Skeletal muscle satellite cell (primary cell): ENCODE measurements at regions not wholly inside any gene's neighbourhood (a gene's known extent, or its start where the extent isn't known, plus 50 kb on each side); places are given as distances from the start of the nearest gene placed in this dataset.
A peak's percentile ranks its signal among the peaks of the same experiment; 100 is the strongest.

Source experiments
- H3K27me3 ChIP-seq: 2 replicates; pipeline ENCODE4 v1.7.0; 2013; ENCODE audit warnings: low read length; ENCODE audit not compliant: control insufficient read depth, insufficient read depth
- H3K36me3 ChIP-seq: 2 replicates; pipeline ENCODE4 v1.7.0; 2013; ENCODE audit warnings: mild to moderate bottlenecking, control low read depth, low read length; ENCODE audit not compliant: insufficient read depth
- H3K4me1 ChIP-seq: 2 replicates; pipeline ENCODE4 v1.7.0; 2013; ENCODE audit warnings: low read length; ENCODE audit not compliant: control insufficient read depth, insufficient read depth
- H3K4me2 ChIP-seq: 2 replicates; pipeline ENCODE4 v1.7.0; 2013; ENCODE audit warnings: mild to moderate bottlenecking, low read length
- H3K4me3 ChIP-seq: 2 replicates; pipeline ENCODE4 v1.7.0; 2013; ENCODE audit warnings: low read length
- H3K9ac ChIP-seq: 2 replicates; pipeline ENCODE4 v1.7.0; 2013; ENCODE audit warnings: mild to moderate bottlenecking, low read depth, low read length, moderate library complexity
- H3K9me3 ChIP-seq: replicated peaks from 2 replicates; pipeline ENCODE4 v1.7.0; 2013; ENCODE audit warnings: mild to moderate bottlenecking, control low read depth, low read length

GRCh38 chr15:70530017-70530499 lies 233.3 kb downstream of the UACA start:
- Histone ChIP-seq H3K4me2 (no peak overlapping the region), H3K4me3 (no peak overlapping the region), H3K4me1 (peaks cover 20% of the 10 kb centered on the region), H3K9me3 (no peaks in the 10 kb centered on the region), H3K27me3 (peaks cover 57% of the 10 kb centered on the region), H3K9ac (no peak overlapping the region), H3K36me3 (no peaks in the 10 kb centered on the region)

GRCh38 chr15:70528816-70529215 lies 234.5 kb downstream of the UACA start:
- peaks cover 48% of the 10 kb centered on the region for H3K27me3 ChIP-seq
- no peak overlapping the region for H3K9ac ChIP-seq
- peaks cover 23% of the 10 kb centered on the region for H3K4me1 ChIP-seq
- no peak overlapping the region for H3K4me2 ChIP-seq
- no peaks in the 10 kb centered on the region for H3K36me3 ChIP-seq
- no peak overlapping the region for H3K4me3 ChIP-seq
- no peaks in the 10 kb centered on the region for H3K9me3 ChIP-seq

GRCh38 chr15:70528270-70528706 lies 235.1 kb downstream of the UACA start:
- H3K9me3 ChIP-seq: no peaks in the 10 kb centered on the region
- H3K9ac ChIP-seq: no peak overlapping the region
- no peaks in the 10 kb centered on the region for H3K36me3 ChIP-seq
- peaks cover 23% of the 10 kb centered on the region for H3K4me1 ChIP-seq
- no peak overlapping the region for H3K4me2 ChIP-seq
- no peak overlapping the region for H3K4me3 ChIP-seq
- H3K27me3 ChIP-seq: peaks cover 46% of the 10 kb centered on the region

GRCh38 chr15:70526974-70527325 lies 236.4 kb downstream of the UACA start:
- H3K27me3 ChIP-seq: peaks cover 38% of the 10 kb centered on the region
- peak overlapping the region; percentile 73 for H3K4me2 ChIP-seq
- no peaks in the 10 kb centered on the region for H3K36me3 ChIP-seq
- H3K4me1 ChIP-seq: peaks cover 23% of the 10 kb centered on the region
- H3K9ac ChIP-seq: no peak overlapping the region
- H3K9me3 ChIP-seq: no peaks in the 10 kb centered on the region
- peak overlapping the region; percentile 18 for H3K4me3 ChIP-seq

GRCh38 chr15:70526221-70526973 lies 237.0 kb downstream of the UACA start:
- Histone ChIP-seq H3K4me3 (peak overlapping the region; percentile 18), H3K27me3 (peaks cover 38% of the 10 kb centered on the region), H3K4me1 (peaks cover 23% of the 10 kb centered on the region), H3K36me3 (no peaks in the 10 kb centered on the region), H3K4me2 (peak overlapping the region; percentile 73), H3K9ac (no peak overlapping the region), H3K9me3 (no peaks in the 10 kb centered on the region)

GRCh38 chr15:70525551-70525950 lies 237.8 kb downstream of the UACA start:
- Histone ChIP-seq H3K36me3 (no peaks in the 10 kb centered on the region), H3K9me3 (no peaks in the 10 kb centered on the region), H3K27me3 (peaks cover 41% of the 10 kb centered on the region), H3K4me3 (no peak overlapping the region), H3K4me2 (no peak overlapping the region), H3K9ac (no peak overlapping the region), H3K4me1 (peaks cover 23% of the 10 kb centered on the region)

GRCh38 chr15:70524470-70524869 lies 238.9 kb downstream of the UACA start:
- Histone ChIP-seq H3K36me3 (no peaks in the 10 kb centered on the region), H3K9me3 (no peaks in the 10 kb centered on the region), H3K4me2 (no peak overlapping the region), H3K4me3 (no peak overlapping the region), H3K27me3 (peaks cover 41% of the 10 kb centered on the region), H3K4me1 (peaks cover 23% of the 10 kb centered on the region), H3K9ac (no peak overlapping the region)

- Histone ChIP-seq H3K4me2 (no peak overlapping the region), H3K4me3 (no peak overlapping the region), H3K9ac (no peak overlapping the region), H3K27me3 (peaks cover 44% of the 10 kb centered on the region), H3K4me1 (peaks cover 23% of the 10 kb centered on the region), H3K36me3 (no peaks in the 10 kb centered on the region), H3K9me3 (no peaks in the 10 kb centered on the region)
These were observed 239.7 kb downstream of the UACA start for GRCh38 chr15:70523616-70524015.

- no peak overlapping the region for H3K4me3 ChIP-seq
These were observed 240.2 kb downstream of the UACA start for GRCh38 chr15:70523192-70523591.

GRCh38 chr15:70522323-70522966 lies 240.9 kb downstream of the UACA start:
- Histone ChIP-seq H3K36me3 (no peaks in the 10 kb centered on the region), H3K4me2 (no peak overlapping the region), H3K4me3 (no peak overlapping the region), H3K9ac (no peak overlapping the region), H3K9me3 (no peaks in the 10 kb centered on the region), H3K4me1 (peaks cover 23% of the 10 kb centered on the region), H3K27me3 (peaks cover 54% of the 10 kb centered on the region)

More at GRCh38 chr15:70523192-70523591, 240.2 kb downstream of the UACA start:
- Histone ChIP-seq H3K9ac (no peak overlapping the region), H3K27me3 (peaks cover 48% of the 10 kb centered on the region), H3K36me3 (no peaks in the 10 kb centered on the region), H3K9me3 (no peaks in the 10 kb centered on the region), H3K4me1 (peaks cover 23% of the 10 kb centered on the region), H3K4me2 (no peak overlapping the region)

- peaks cover 20% of the 10 kb centered on the region for H3K4me1 ChIP-seq
- no peak overlapping the region for H3K4me2 ChIP-seq
- H3K36me3 ChIP-seq: no peaks in the 10 kb centered on the region
- H3K9ac ChIP-seq: no peak overlapping the region
- H3K27me3 ChIP-seq: peaks cover 61% of the 10 kb centered on the region
- no peak overlapping the region for H3K4me3 ChIP-seq
- no peaks in the 10 kb centered on the region for H3K9me3 ChIP-seq
These were observed 241.6 kb downstream of the UACA start for GRCh38 chr15:70521576-70522322.
